Heart right ventricle (tissue), 16 donors: ENCODE measurements at regions not wholly inside any gene's neighbourhood (a gene's known extent, or its start where the extent isn't known, plus 50 kb on each side); places are given as distances from the start of the nearest gene placed in this dataset.

ENCODE experiments used
- ATAC-seq, 8 donors: fragments of 200-7000 bp; cut with Tn5 transposase; one replicate each; pipeline ENCODE4 v1.9.1; 2020; ENCODE audit warnings: mild to moderate bottlenecking in 8 of 8, moderate library complexity in 8 of 8, moderate number of reproducible peaks in 1 of 8
- DNase-seq, 2 donors: peaks; one replicate each; pipeline ENCODE4 v3.0.0-alpha.2; 2020
- H3K27ac ChIP-seq, 10 donors: fragments of 200-600 bp; sonication (generic) in 2 of 10; one replicate each; pipeline versions ENCODE4 v1.5.0 to v1.8.0; 2020 to 2022; ENCODE audit warnings: mild to moderate bottlenecking in 3 of 10
- H3K27me3 ChIP-seq, 7 donors: fragments of 200-600 bp; one replicate each; pipeline ENCODE4 v1.8.0; 2021 to 2022; ENCODE audit warnings: mild to moderate bottlenecking in 2 of 7
- H3K36me3 ChIP-seq, 9 donors: fragments of 200-600 bp; sonication (generic) in 1 of 9; one replicate each; pipeline versions ENCODE4 v1.5.0 to v1.8.0; 2020 to 2022; ENCODE audit warnings: mild to moderate bottlenecking in 2 of 9
- H3K4me1 ChIP-seq, 9 donors: fragments of 200-600 bp; sonication (generic) in 1 of 9; one replicate each; pipeline versions ENCODE4 v1.5.0 to v1.8.0; 2020 to 2022; ENCODE audit warnings: mild to moderate bottlenecking in 4 of 9
- H3K4me3 ChIP-seq, 10 donors: fragments of 200-600 bp; sonication (generic) in 2 of 10; one replicate each; pipeline versions ENCODE4 v1.5.0 to v1.8.0; 2020 to 2022; ENCODE audit warnings: mild to moderate bottlenecking in 7 of 10, moderate library complexity in 2 of 10
- H3K9me3 ChIP-seq, 11 donors: fragments of 200-600 bp in 10 of 11; sonication (generic) in 2 of 11; one replicate each; pipeline versions ENCODE4 v1.5.0 to v1.8.0; 2013 to 2022; ENCODE audit warnings: mild to moderate bottlenecking in 2 of 11, control low read depth in 1 of 11, moderate library complexity in 1 of 11
- WGBS, 2 donors: extraction: QIAGEN DNeasy Blood & Tissue Kit; methylation state at CpG; one replicate each; pipeline ENCODE4 v1.1.7; 2013; ENCODE audit warnings: inconsistent platforms in 1 of 2; 5-methylcytosine and 5-hydroxymethylcytosine counted together
- intact Hi-C, 10 donors: fragments of 100-400 bp; cut with DNase I; formaldehyde crosslinking; loops; one replicate each; pipeline versions ENCODE4 v1.11.1 to v1.14.2; 2022
- TF ChIP-seq, protein P1 (sequence below), 9 donors: fragments of 200-600 bp; sonication (generic) in 2 of 9; IDR thresholded peaks; one replicate each; pipeline versions ENCODE4 v1.5.0 to v1.8.0; 2021 to 2022; ENCODE audit warnings: antibody characterized with exemption in 9 of 9, mild to moderate bottlenecking in 5 of 9, moderate library complexity in 1 of 9
- donor health status: Arrhythmogenic right ventricular cardiomyopathy.
- donor health status: ischemic (EF 13 %, LVEDD 7.1; RV severe dilation, severe dysfunction).
- donor health status: healthy with polysubstance abuse.
- donor health status: DM: no; HTN: yes; CAD: no.
- donor health status: DM: no; HTN: no; CAD: no.
- donor health status: ischemic (EF 25% LVEDD 6.9; RV normal size, moderate dysfunction).
- donor health status: ischemic (EF 25% LVEDD 5.7; RV mildly dilated, moderate dysfunction).
- donor health status: healthy.
- donor health status: DM: yes; HTN: yes; CAD: no.
- donor health status: Ischemic cardiomyopathy.
- donor health status: ischemic (EF 35%, LVEDD 5.7; RV mildly dilated, moderate dysfunction).
- donor health status: nonischemic (EF 11% LVEDD 7.7; RV severe dilation, severe dysfunction).
- donor health status: DM: yes; HTN: yes; CAD: no.
- donor health status: PGD.
- donor health status: ischemic (EF 29% LVEDD 5.4; RV normal size, mild dysfunction).
- donor health status: nonischemic (EF 23%, LVEDD 6.1; RV moderate dilation, normal function).

DNA sequence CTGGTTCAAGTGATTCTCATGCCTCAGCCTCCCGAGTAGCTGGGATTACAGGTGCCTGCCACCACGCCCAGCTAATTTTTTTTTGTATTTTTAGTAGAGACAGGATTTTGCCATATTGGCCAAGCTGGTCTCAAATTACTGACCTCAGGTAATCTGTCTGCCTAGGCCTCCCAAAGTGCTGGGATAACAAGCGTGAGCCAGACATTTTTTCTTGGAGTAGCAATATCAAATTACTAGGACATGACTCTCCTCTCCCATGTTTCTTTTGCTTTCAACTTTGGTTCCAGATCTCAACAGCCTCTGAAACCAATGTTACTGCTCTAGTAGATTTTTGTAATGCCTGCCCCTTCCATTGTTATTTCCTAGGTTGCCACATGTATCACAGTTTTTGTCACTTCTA lies 462.0 kb downstream of the GBE1 start:
- Histone ChIP-seq H3K4me1 (no peaks in the 10 kb centered on the region), H3K4me3 (no peak overlapping the region), H3K27ac (no peak overlapping the region), H3K36me3 (no peaks in the 10 kb centered on the region), H3K9me3 (no peaks in the 10 kb centered on the region), H3K27me3 (no peaks in the 10 kb centered on the region)
- ATAC-seq (no peak), DNase-seq (no peak)
- WGBS, 2 donors = 85 to 88% methylated on average over 3 of the region's 3 CpGs
- intact Hi-C loops = loop anchor here in 1 of 10 donors (10.0 kb wide), 1 partner anchor 345 kb away; no protein-coding TSS in a partner anchor
- TF ChIP-seq, protein P1, sequence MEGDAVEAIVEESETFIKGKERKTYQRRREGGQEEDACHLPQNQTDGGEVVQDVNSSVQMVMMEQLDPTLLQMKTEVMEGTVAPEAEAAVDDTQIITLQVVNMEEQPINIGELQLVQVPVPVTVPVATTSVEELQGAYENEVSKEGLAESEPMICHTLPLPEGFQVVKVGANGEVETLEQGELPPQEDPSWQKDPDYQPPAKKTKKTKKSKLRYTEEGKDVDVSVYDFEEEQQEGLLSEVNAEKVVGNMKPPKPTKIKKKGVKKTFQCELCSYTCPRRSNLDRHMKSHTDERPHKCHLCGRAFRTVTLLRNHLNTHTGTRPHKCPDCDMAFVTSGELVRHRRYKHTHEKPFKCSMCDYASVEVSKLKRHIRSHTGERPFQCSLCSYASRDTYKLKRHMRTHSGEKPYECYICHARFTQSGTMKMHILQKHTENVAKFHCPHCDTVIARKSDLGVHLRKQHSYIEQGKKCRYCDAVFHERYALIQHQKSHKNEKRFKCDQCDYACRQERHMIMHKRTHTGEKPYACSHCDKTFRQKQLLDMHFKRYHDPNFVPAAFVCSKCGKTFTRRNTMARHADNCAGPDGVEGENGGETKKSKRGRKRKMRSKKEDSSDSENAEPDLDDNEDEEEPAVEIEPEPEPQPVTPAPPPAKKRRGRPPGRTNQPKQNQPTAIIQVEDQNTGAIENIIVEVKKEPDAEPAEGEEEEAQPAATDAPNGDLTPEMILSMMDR (IDR thresholded peaks at IDR 0.05) = no peak

GRCh38 chr3:81295906-81296577 lies 465.4 kb downstream of the GBE1 start:
- ATAC-seq (no peak), DNase-seq (no peak)
- H3K4me1 ChIP-seq = no peaks in the 10 kb centered on the region
- H3K27me3 ChIP-seq = no peaks in the 10 kb centered on the region
- H3K4me3 ChIP-seq = no peak overlapping the region
- intact Hi-C loops = loop anchor here in 1 of 10 donors (10.0 kb wide), 1 partner anchor 349 kb away; no protein-coding TSS in a partner anchor
- TF ChIP-seq, protein P1 (IDR thresholded peaks at IDR 0.05) = no peak
- WGBS, 2 donors = 76 to 83% methylated on average over 1 of the region's 1 CpG
- H3K36me3 ChIP-seq = no peaks in the 10 kb centered on the region
- H3K27ac ChIP-seq = no peak overlapping the region
- H3K9me3 ChIP-seq = no peaks in the 10 kb centered on the region

DNA sequence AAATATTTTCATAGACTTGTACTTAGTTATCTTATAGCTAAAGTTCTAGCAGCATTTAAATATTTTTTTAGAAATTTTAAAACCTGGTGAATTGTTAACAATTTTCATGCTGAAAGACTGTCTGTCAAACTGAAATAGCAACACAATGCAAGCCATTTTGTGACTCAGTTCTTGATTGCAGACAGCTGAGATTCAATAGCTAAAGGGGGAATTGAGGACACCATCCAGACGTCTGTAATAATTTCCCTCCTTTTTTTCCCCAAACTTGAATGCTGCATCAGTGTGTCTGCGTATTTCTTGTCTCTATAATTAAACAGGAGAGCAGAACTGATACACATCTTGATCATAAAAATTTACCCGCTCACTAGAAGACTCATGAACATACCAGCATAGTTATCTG lies 468.3 kb downstream of the GBE1 start:
- no peak overlapping the region for H3K4me3 ChIP-seq
- peaks cover 0 to 16% (median 0%) of the 10 kb centered on the region in 11 donors for H3K9me3 ChIP-seq
- ATAC-seq = no peak
- intact Hi-C loops = loop anchor here in 1 of 10 donors (10.0 kb wide), 1 partner anchor 352 kb away; no protein-coding TSS in a partner anchor
- H3K27ac ChIP-seq = no peak overlapping the region
- no peaks in the 10 kb centered on the region for H3K4me1 ChIP-seq
- H3K27me3 ChIP-seq = no peaks in the 10 kb centered on the region
- TF ChIP-seq, protein P1 (IDR thresholded peaks at IDR 0.05) = no peak
- 71 to 75% methylated on average over 3 of the region's 3 CpGs for WGBS, 2 donors
- DNase-seq = no peak
- H3K36me3 ChIP-seq = no peaks in the 10 kb centered on the region

DNA sequence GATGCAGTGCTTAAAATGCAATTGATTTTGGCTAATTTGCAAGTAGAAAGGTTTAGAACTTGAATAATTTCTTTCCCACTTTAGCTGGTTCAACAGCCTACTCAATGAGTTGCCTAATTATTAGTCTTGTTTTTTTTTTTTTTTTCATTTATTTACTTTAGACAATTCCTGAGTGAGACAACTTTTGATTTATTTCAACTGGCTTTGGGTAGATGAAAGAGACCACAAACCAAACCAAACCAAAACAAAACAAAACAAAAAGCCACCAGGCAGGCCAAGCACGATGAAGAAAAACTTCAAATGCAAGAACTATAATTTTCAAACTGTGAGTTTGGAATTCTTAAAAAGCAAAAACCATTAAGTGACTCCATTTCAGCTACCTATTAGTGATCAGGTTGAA lies 469.9 kb downstream of the GBE1 start:
- Histone ChIP-seq H3K27me3 (no peaks in the 10 kb centered on the region), H3K9me3 (peaks cover 0 to 16% (median 0%) of the 10 kb centered on the region in 11 donors), H3K4me3 (no peak overlapping the region), H3K36me3 (no peaks in the 10 kb centered on the region), H3K27ac (no peak overlapping the region), H3K4me1 (no peaks in the 10 kb centered on the region)
- TF ChIP-seq, protein P1 (IDR thresholded peaks at IDR 0.05) = no peak
- WGBS, 2 donors = 77 to 83% methylated on average over 1 of the region's 1 CpG
- intact Hi-C loops = loop anchor here in 1 of 10 donors (10.0 kb wide), 1 partner anchor 353 kb away; no protein-coding TSS in a partner anchor
- DNase-seq = no peak
- ATAC-seq = no peak
